ENCODE measurements at regions not wholly inside any gene's neighbourhood (a gene's known extent, or its start where the extent isn't known, plus 50 kb on each side); places are given as distances from the start of the nearest gene placed in this dataset.

DNA sequence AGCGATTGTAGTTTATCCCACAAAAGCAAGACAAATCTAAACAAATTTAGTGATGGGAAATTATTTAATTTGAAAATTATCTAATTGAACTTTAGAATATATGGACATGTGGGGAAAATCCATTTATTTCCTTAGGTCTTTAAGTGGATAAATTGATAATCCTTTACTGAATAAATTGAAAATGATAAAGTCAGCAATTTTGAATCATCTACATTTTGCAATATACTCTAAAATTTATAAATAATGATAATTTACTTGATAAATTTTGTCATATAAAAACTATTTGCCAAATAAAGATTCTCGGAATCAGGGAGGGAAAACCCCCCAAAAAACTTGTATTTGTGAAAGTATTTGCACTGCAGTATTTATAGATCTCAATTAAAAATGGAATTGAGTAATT is 875.3 kb upstream of the SLITRK5 start:
- TF ChIP-seq, protein P1, sequence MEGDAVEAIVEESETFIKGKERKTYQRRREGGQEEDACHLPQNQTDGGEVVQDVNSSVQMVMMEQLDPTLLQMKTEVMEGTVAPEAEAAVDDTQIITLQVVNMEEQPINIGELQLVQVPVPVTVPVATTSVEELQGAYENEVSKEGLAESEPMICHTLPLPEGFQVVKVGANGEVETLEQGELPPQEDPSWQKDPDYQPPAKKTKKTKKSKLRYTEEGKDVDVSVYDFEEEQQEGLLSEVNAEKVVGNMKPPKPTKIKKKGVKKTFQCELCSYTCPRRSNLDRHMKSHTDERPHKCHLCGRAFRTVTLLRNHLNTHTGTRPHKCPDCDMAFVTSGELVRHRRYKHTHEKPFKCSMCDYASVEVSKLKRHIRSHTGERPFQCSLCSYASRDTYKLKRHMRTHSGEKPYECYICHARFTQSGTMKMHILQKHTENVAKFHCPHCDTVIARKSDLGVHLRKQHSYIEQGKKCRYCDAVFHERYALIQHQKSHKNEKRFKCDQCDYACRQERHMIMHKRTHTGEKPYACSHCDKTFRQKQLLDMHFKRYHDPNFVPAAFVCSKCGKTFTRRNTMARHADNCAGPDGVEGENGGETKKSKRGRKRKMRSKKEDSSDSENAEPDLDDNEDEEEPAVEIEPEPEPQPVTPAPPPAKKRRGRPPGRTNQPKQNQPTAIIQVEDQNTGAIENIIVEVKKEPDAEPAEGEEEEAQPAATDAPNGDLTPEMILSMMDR (IDR thresholded peaks at IDR 0.05): no peak
- no peak for TF ChIP-seq POLR2A (IDR thresholded peaks at IDR 0.05)
